ENCODE measurements at regions not wholly inside any gene's neighbourhood (a gene's known extent, or its start where the extent isn't known, plus 50 kb on each side); places are given as distances from the start of the nearest gene placed in this dataset.

- TF ChIP-seq ARID4B (CRISPR knock-in tag; IDR thresholded peaks at IDR 0.05; ENCODE audit: borderline replicate concordance) (no peak), HMGXB4 (CRISPR knock-in tag; IDR thresholded peaks at IDR 0.05) (no peak), CTCF (IDR thresholded peaks at IDR 0.05) (no peak), NFE2L1 (CRISPR knock-in tag; IDR thresholded peaks at IDR 0.05) (no peak)
These were observed 1385.6 kb upstream of the ADGRL3 start for GRCh38 chr4:59814402-59815010.

All from WTC11 (cell line).